SK-N-SH (cell line): ENCODE measurements at regions not wholly inside any gene's neighbourhood (a gene's known extent, or its start where the extent isn't known, plus 50 kb on each side); places are given as distances from the start of the nearest gene placed in this dataset.

ENCODE experiments used
- CTCF ChIA-PET: fragments of 300-600, 350-600 bp; formaldehyde crosslinking; extraction: SDS; loops from one replicate; lab custom pipeline; 2021; lab: Yijun Ruan, JAX
- POLR2A ChIA-PET: fragments of 350-600 bp; sonication (Branson Sonifier 250); formaldehyde crosslinking; extraction: SDS; loops from one replicate; lab custom pipeline; 2020; ENCODE audit warnings: antibody characterized with exemption, inconsistent platforms; lab: Yijun Ruan, JAX
- DNase-seq: peaks from one replicate; pipeline ENCODE4 v3.0.0; 2012
- H2AFZ ChIP-seq: fragments of 200-600 bp; sonication (generic); 2 replicates; pipeline ENCODE4 v1.8.1; 2016; ENCODE audit warnings: antibody characterized with exemption, mild to moderate bottlenecking, low read depth
- H3F3A ChIP-seq: fragments of 200-600 bp; sonication (generic); replicated peaks from 2 replicates; pipeline ENCODE3; 2016; ENCODE audit warnings: antibody characterized with exemption, mild to moderate bottlenecking; ENCODE audit not compliant: insufficient read depth
- H3K27ac ChIP-seq, 2 experiments: fragments of 200-500 bp in 1 of 2; fragments of 200-600 bp in 1 of 2; sonication (Bioruptor generic) in 1 of 2; sonication (generic), shearing (Covaris generic) in 1 of 2; 2 replicates each; pipeline versions ENCODE4 v1.5.1 to v1.6.1; 2014 to 2016; ENCODE audit warnings: low read depth in 2 of 2, inconsistent platforms in 1 of 2, low read length in 1 of 2, mild to moderate bottlenecking in 1 of 2, mixed read lengths in 1 of 2
- H3K27me3 ChIP-seq: fragments of 200-600 bp; sonication (generic), shearing (Covaris generic); 2 replicates; pipeline ENCODE4 v1.6.1; 2016; ENCODE audit warnings: mixed run types; ENCODE audit not compliant: insufficient read depth
- H3K36me3 ChIP-seq, 2 experiments: fragments of 200-500 bp in 1 of 2; fragments of 200-600 bp in 1 of 2; sonication (Bioruptor generic) in 1 of 2; sonication (generic) in 1 of 2; replicated peaks in 1 of 2; 2 replicates each; pipeline versions ENCODE3 to v1.5.1; 2014 to 2016; ENCODE audit warnings: low read length in 1 of 2, mild to moderate bottlenecking in 1 of 2; ENCODE audit not compliant: insufficient read depth in 2 of 2, control insufficient read depth in 1 of 2
- H3K4me1 ChIP-seq, 2 experiments: fragments of 200-500 bp in 1 of 2; fragments of 200-600 bp in 1 of 2; sonication (Bioruptor generic) in 1 of 2; sonication (generic), shearing (Covaris generic) in 1 of 2; 2 replicates each; pipeline versions ENCODE4 v1.5.1 to v1.6.1; 2014 to 2016; ENCODE audit warnings: low read depth in 1 of 2, low read length in 1 of 2, mixed run types in 1 of 2; ENCODE audit not compliant: insufficient read depth in 2 of 2, control insufficient read depth in 1 of 2
- H3K4me2 ChIP-seq: fragments of 200-600 bp; sonication (generic), shearing (Covaris generic); 2 replicates; pipeline ENCODE4 v1.6.1; 2017; ENCODE audit warnings: mixed run types
- H3K4me3 ChIP-seq, 2 experiments: fragments of 200-500 bp in 1 of 2; fragments of 200-600 bp in 1 of 2; sonication (Bioruptor generic) in 1 of 2; sonication (generic), shearing (Covaris generic) in 1 of 2; 2 replicates each; pipeline versions ENCODE4 v1.5.1 to v1.8.1; 2014 to 2016; ENCODE audit warnings: low read depth in 2 of 2, inconsistent platforms in 1 of 2, low read length in 1 of 2, mild to moderate bottlenecking in 1 of 2, mixed read lengths in 1 of 2, moderate library complexity in 1 of 2
- H3K79me2 ChIP-seq: fragments of 200-600 bp; sonication (generic); 2 replicates; pipeline ENCODE4 v1.8.1; 2017; ENCODE audit warnings: mild to moderate bottlenecking; ENCODE audit not compliant: insufficient read depth
- H3K9ac ChIP-seq: fragments of 200-600 bp; sonication (generic); 2 replicates; pipeline ENCODE4 v1.6.1; 2017; ENCODE audit warnings: mixed run types
- H3K9me2 ChIP-seq: fragments of 200-600 bp; sonication (generic); 2 replicates; pipeline ENCODE4 v1.6.1; 2017; ENCODE audit warnings: mixed run types
- H3K9me3 ChIP-seq: fragments of 200-600 bp; sonication (generic); 2 replicates; pipeline ENCODE4 v1.6.1; 2017; ENCODE audit warnings: mixed run types, mild to moderate bottlenecking, moderate library complexity
- H4K20me1 ChIP-seq: fragments of 200-600 bp; sonication (generic); 2 replicates; pipeline ENCODE4 v1.6.1; 2017; ENCODE audit warnings: mild to moderate bottlenecking, mixed run types; ENCODE audit not compliant: insufficient read depth
- ELF1 ChIP-seq: IDR thresholded peaks from 2 replicates; pipeline ENCODE4 v1.4.0; 2012
- FOSL2 ChIP-seq: IDR thresholded peaks from 2 replicates; pipeline ENCODE4 v1.4.0; 2012; ENCODE audit warnings: low read depth, mild to moderate bottlenecking, moderate library complexity, borderline replicate concordance
- JUND ChIP-seq: IDR thresholded peaks from 2 replicates; pipeline ENCODE4 v1.4.0; 2012
- REST ChIP-seq: IDR thresholded peaks from 2 replicates; pipeline ENCODE4 v1.6.1; 2012; ENCODE audit warnings: mild to moderate bottlenecking, low read depth, low read length, moderate library complexity
- SIN3A ChIP-seq: IDR thresholded peaks from 2 replicates; pipeline ENCODE4 v1.6.1; 2012; ENCODE audit warnings: low read depth, mild to moderate bottlenecking, low read length, moderate library complexity, borderline replicate concordance
- SMC3 ChIP-seq: IDR thresholded peaks from 2 replicates; pipeline ENCODE4 v1.6.1; 2012; ENCODE audit warnings: low read depth, low read length, improper control_type of control experiment
- WGBS: methylation state at CpG from one replicate; pipeline ENCODE4 v1.1.6; 2017; ENCODE audit warnings: low lambda C conversion rate; 5-methylcytosine and 5-hydroxymethylcytosine counted together

GRCh38 chr18:24985586-24985985, 366.4 kb downstream of the ZNF521 start (continued):
- no peak for TF ChIP-seq REST

GRCh38 chr18:24986666-24987302, 365.2 kb downstream of the ZNF521 start:
- DNase-seq, result no peak
- Histone ChIP-seq H4K20me1 (no peaks in the 10 kb centered on the region), H3K27me3 (no peaks in the 10 kb centered on the region), H3K9me2 (no peaks in the 10 kb centered on the region), H2AFZ (peak overlapping the region; percentile 46; the same call in 1 of the 2 replicates), H3K27ac (peak overlapping the region; percentile 33 to 55; a peak in 3 of 4 replicates), H3K79me2 (no peaks in the 10 kb centered on the region), H3F3A (peaks cover 4% of the 10 kb centered on the region), H3K9ac (no peak overlapping the region), H3K4me2 (no peak overlapping the region), H3K4me1 (peaks cover 0 to 3% of the 10 kb centered on the region in 2 experiments; a peak in 1 of 4 replicates), H3K9me3 (no peaks in the 10 kb centered on the region), H3K36me3 (no peaks in the 10 kb centered on the region), H3K4me3 (no peak overlapping the region)
- CTCF ChIA-PET, result no interaction called here
- 58% methylated on average over 6 of the region's 6 CpGs for WGBS
- POLR2A ChIA-PET, result no interaction called here
- no peak for TF ChIP-seq SMC3
- no peak for TF ChIP-seq ELF1
- no peak for TF ChIP-seq REST
- TF ChIP-seq SIN3A, result no peak
- TF ChIP-seq FOSL2, result no peak
- no peak for TF ChIP-seq JUND
